GM12873 (cell line): ENCODE measurements at regions not wholly inside any gene's neighbourhood (a gene's known extent, or its start where the extent isn't known, plus 50 kb on each side); places are given as distances from the start of the nearest gene placed in this dataset.

Experiments used
- CTCF ChIP-seq: IDR thresholded peaks from 2 replicates; pipeline ENCODE4 v1.5.1; 2012; ENCODE audit warnings: low read depth, mild to moderate bottlenecking, moderate library complexity, low read length, control low read depth; ENCODE audit not compliant: insufficient read depth; ENCODE audit errors: missing control alignments

GRCh38 chr15:98431171-98431570 lies 217.2 kb upstream of the IGF1R start:
- no peak for TF ChIP-seq CTCF

GRCh38 chr15:98433346-98433745 lies 215.0 kb upstream of the IGF1R start:
- no peak for TF ChIP-seq CTCF

GRCh38 chr15:98433856-98434255 lies 214.5 kb upstream of the IGF1R start:
- TF ChIP-seq CTCF = no peak

GRCh38 chr15:98437752-98438151 lies 210.6 kb upstream of the IGF1R start:
- TF ChIP-seq CTCF = no peak

GRCh38 chr15:98438326-98438725 lies 210.0 kb upstream of the IGF1R start:
- no peak for TF ChIP-seq CTCF

- no peak for TF ChIP-seq CTCF
These were observed 209.4 kb upstream of the IGF1R start for GRCh38 chr15:98438907-98439306.

GRCh38 chr15:98439523-98439942 lies 208.8 kb upstream of the IGF1R start:
- TF ChIP-seq CTCF = no peak
